Karpas-422 (cell line): ENCODE measurements at regions not wholly inside any gene's neighbourhood (a gene's known extent, or its start where the extent isn't known, plus 50 kb on each side); places are given as distances from the start of the nearest gene placed in this dataset.
A peak's percentile ranks its signal among the peaks of the same experiment; 100 is the strongest.
"Not testable (repeated sequence)": the region's sequence is repeated elsewhere in the genome, so short reads cannot be mapped to it uniquely, and the experiment has no call there.

ENCODE experiments used
- DNase-seq: peaks from one replicate; pipeline ENCODE4 v3.0.0-alpha.2; 2015
- H2AFZ ChIP-seq: fragments of 200-600 bp; sonication (generic); 2 replicates; pipeline ENCODE4 v1.6.1; 2014; ENCODE audit warnings: antibody characterized with exemption, low read length, mixed read lengths
- H3K27ac ChIP-seq: fragments of 200-600 bp; sonication (generic); 2 replicates; pipeline ENCODE4 v1.5.1; 2014; ENCODE audit warnings: mild to moderate bottlenecking, low read length, moderate library complexity
- H3K27me3 ChIP-seq: fragments of 200-600 bp; sonication (generic); 2 replicates; pipeline ENCODE4 v1.6.1; 2014; ENCODE audit warnings: low read length, mixed read lengths
- H3K36me3 ChIP-seq: fragments of 200-600 bp; sonication (generic); 2 replicates; pipeline ENCODE4 v1.6.1; 2014; ENCODE audit warnings: low read length, mixed read lengths; ENCODE audit not compliant: insufficient read depth
- H3K4me1 ChIP-seq: fragments of 200-600 bp; sonication (generic); 2 replicates; pipeline ENCODE4 v1.6.1; 2014; ENCODE audit warnings: mild to moderate bottlenecking, low read length, mixed read lengths
- H3K4me2 ChIP-seq: fragments of 200-600 bp; sonication (generic); 2 replicates; pipeline ENCODE4 v1.6.1; 2014; ENCODE audit warnings: low read length, low read depth, mild to moderate bottlenecking; ENCODE audit not compliant: poor library complexity, severe bottlenecking
- H3K4me3 ChIP-seq: fragments of 200-600 bp; sonication (generic); 2 replicates; pipeline ENCODE4 v1.5.1; 2014; ENCODE audit warnings: mild to moderate bottlenecking, antibody characterized with exemption, low read length, mixed read lengths
- H3K79me2 ChIP-seq: fragments of 200-600 bp; sonication (generic); 2 replicates; pipeline ENCODE4 v1.6.1; 2014; ENCODE audit warnings: mild to moderate bottlenecking, low read length, mixed read lengths
- H3K9ac ChIP-seq: fragments of 200-600 bp; sonication (generic); 2 replicates; pipeline ENCODE4 v1.6.0; 2014; ENCODE audit warnings: low read length
- H3K9me2 ChIP-seq: fragments of 200-600 bp; sonication (generic), shearing (Covaris generic); replicated peaks from 2 replicates; pipeline ENCODE4 v1.6.0; 2014; ENCODE audit warnings: mild to moderate bottlenecking, low read length, moderate library complexity; ENCODE audit not compliant: insufficient read depth
- H3K9me3 ChIP-seq: fragments of 300-700, 200-600 bp; sonication (generic); 2 replicates; pipeline ENCODE4 v1.6.1; 2014; ENCODE audit warnings: low read length, mixed read lengths
- H4K20me1 ChIP-seq: fragments of 200-600 bp; sonication (generic); 2 replicates; pipeline ENCODE4 v1.6.1; 2014; ENCODE audit warnings: mild to moderate bottlenecking, antibody characterized with exemption, low read length, low read depth; ENCODE audit not compliant: insufficient read depth

- no peaks in the 10 kb centered on the region for H3K79me2 ChIP-seq
- no peaks in the 10 kb centered on the region for H3K4me1 ChIP-seq
- no peak overlapping the region for H3K9ac ChIP-seq
- no peaks in the 10 kb centered on the region for H3K9me2 ChIP-seq
- no peaks in the 10 kb centered on the region for H4K20me1 ChIP-seq
- DNase-seq: no peak
- H2AFZ ChIP-seq: no peak overlapping the region
- no peak overlapping the region for H3K27ac ChIP-seq
- no peaks in the 10 kb centered on the region for H3K27me3 ChIP-seq
- no peaks in the 10 kb centered on the region for H3K9me3 ChIP-seq
- no peak overlapping the region for H3K4me3 ChIP-seq
- no peak overlapping the region for H3K4me2 ChIP-seq
- no peaks in the 10 kb centered on the region for H3K36me3 ChIP-seq
These were observed 99.1 kb upstream of the FOXN3 start for GRCh38 chr14:89516173-89516572.

GRCh38 chr14:89514601-89515000, 97.6 kb upstream of the FOXN3 start:
- H2AFZ ChIP-seq: no peak overlapping the region
- H3K27ac ChIP-seq: no peak overlapping the region
- H3K9me3 ChIP-seq: no peaks in the 10 kb centered on the region
- no peaks in the 10 kb centered on the region for H3K9me2 ChIP-seq
- no peak overlapping the region for H3K4me3 ChIP-seq
- H3K4me2 ChIP-seq: no peak overlapping the region
- H4K20me1 ChIP-seq: no peaks in the 10 kb centered on the region
- H3K4me1 ChIP-seq: peaks cover 8% of the 10 kb centered on the region
- no peaks in the 10 kb centered on the region for H3K79me2 ChIP-seq
- H3K36me3 ChIP-seq: no peaks in the 10 kb centered on the region
- no peak for DNase-seq
- H3K9ac ChIP-seq: no peak overlapping the region
- H3K27me3 ChIP-seq: no peaks in the 10 kb centered on the region

- H3K9ac ChIP-seq: peak overlapping the region; percentile 37; the same call in 1 of the 2 replicates
- H3K9me2 ChIP-seq: no peaks in the 10 kb centered on the region
- H3K4me1 ChIP-seq: peaks cover 8% of the 10 kb centered on the region
- no peak overlapping the region; the same call in 1 of the 2 replicates for H3K4me3 ChIP-seq
- no peak overlapping the region for H3K4me2 ChIP-seq
- no peaks in the 10 kb centered on the region for H3K36me3 ChIP-seq
- no peaks in the 10 kb centered on the region for H3K9me3 ChIP-seq
- no peak overlapping the region for H3K27ac ChIP-seq
- H2AFZ ChIP-seq: peak overlapping the region; percentile 88; the same call in 1 of the 2 replicates
- H4K20me1 ChIP-seq: no peaks in the 10 kb centered on the region
- no peaks in the 10 kb centered on the region for H3K79me2 ChIP-seq
- DNase-seq: no peak
- no peaks in the 10 kb centered on the region for H3K27me3 ChIP-seq
These were observed 92.9 kb upstream of the FOXN3 start for GRCh38 chr14:89509891-89510290.

GRCh38 chr14:89508863-89509262, 91.8 kb upstream of the FOXN3 start:
- Histone ChIP-seq H3K79me2 (no peaks in the 10 kb centered on the region), H3K36me3 (no peaks in the 10 kb centered on the region), H2AFZ (no peak overlapping the region), H3K4me3 (no peak overlapping the region), H3K4me1 (peaks cover 8% of the 10 kb centered on the region), H3K4me2 (no peak overlapping the region), H3K9me2 (no peaks in the 10 kb centered on the region), H3K9me3 (no peaks in the 10 kb centered on the region), H3K9ac (no peak overlapping the region), H4K20me1 (no peaks in the 10 kb centered on the region), H3K27me3 (no peaks in the 10 kb centered on the region), H3K27ac (no peak overlapping the region)
- no peak for DNase-seq

- H3K27me3 ChIP-seq: no peaks in the 10 kb centered on the region; the same call in 1 of the 2 replicates
- H3K4me2 ChIP-seq: no peak overlapping the region
- H3K4me1 ChIP-seq: peaks cover 15% of the 10 kb centered on the region
These were observed 91.0 kb upstream of the FOXN3 start for GRCh38 chr14:89507926-89508460.

DNA sequence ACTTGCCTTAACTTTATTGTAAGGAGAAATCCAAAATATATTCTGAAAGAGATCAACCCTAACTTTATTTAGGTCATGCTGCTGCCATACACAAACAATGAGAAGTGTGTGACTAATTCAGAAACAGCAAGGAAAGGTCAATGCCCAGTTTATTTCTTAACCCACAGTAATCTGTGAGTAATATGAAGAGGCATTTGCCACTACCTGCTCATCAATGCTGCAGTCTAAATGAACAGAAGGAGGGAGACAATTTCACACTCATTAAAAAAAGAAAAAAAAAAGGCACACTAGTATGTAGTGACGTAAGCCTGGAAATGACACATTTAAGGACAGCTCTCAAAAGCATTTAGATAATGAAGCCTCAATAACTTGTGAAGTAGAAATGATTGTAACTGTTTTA, 90.5 kb upstream of the FOXN3 start:
- no peak overlapping the region for H3K9ac ChIP-seq
- H3K27ac ChIP-seq: no peak overlapping the region
- no peak overlapping the region for H3K4me2 ChIP-seq
- no peak for DNase-seq
- H3K4me3 ChIP-seq: no peak overlapping the region
- H3K9me3 ChIP-seq: no peaks in the 10 kb centered on the region
- no peaks in the 10 kb centered on the region for H3K9me2 ChIP-seq
- H3K4me1 ChIP-seq: peaks cover 16% of the 10 kb centered on the region
- H3K27me3 ChIP-seq: no peaks in the 10 kb centered on the region; the same call in 1 of the 2 replicates
- H2AFZ ChIP-seq: no peak overlapping the region
- no peaks in the 10 kb centered on the region for H3K36me3 ChIP-seq
- no peaks in the 10 kb centered on the region for H4K20me1 ChIP-seq
- H3K79me2 ChIP-seq: no peaks in the 10 kb centered on the region

More at GRCh38 chr14:89507926-89508460, 91.0 kb upstream of the FOXN3 start:
- Histone ChIP-seq H3K9me3 (no peaks in the 10 kb centered on the region), H3K79me2 (no peaks in the 10 kb centered on the region), H2AFZ (no peak overlapping the region), H3K27ac (no peak overlapping the region), H3K9me2 (no peaks in the 10 kb centered on the region), H3K4me3 (no peak overlapping the region), H3K36me3 (no peaks in the 10 kb centered on the region), H3K9ac (no peak overlapping the region), H4K20me1 (no peaks in the 10 kb centered on the region)
- no peak for DNase-seq

GRCh38 chr14:89506891-89507452, 89.9 kb upstream of the FOXN3 start:
- not testable (repeated sequence) for H3K9me2 ChIP-seq, H3K4me3 ChIP-seq, H3K9me3 ChIP-seq, H3K4me2 ChIP-seq, DNase-seq, H4K20me1 ChIP-seq, H3K27ac ChIP-seq, H2AFZ ChIP-seq, H3K9ac ChIP-seq, H3K79me2 ChIP-seq, H3K27me3 ChIP-seq, H3K36me3 ChIP-seq
- peaks cover 16% of the 10 kb centered on the region for H3K4me1 ChIP-seq

GRCh38 chr14:89504602-89505313, 87.7 kb upstream of the FOXN3 start:
- Histone ChIP-seq H4K20me1 (no peaks in the 10 kb centered on the region), H3K27me3 (no peaks in the 10 kb centered on the region; the same call in 1 of the 2 replicates), H3K9ac (no peak overlapping the region), H3K79me2 (no peaks in the 10 kb centered on the region), H3K4me1 (peaks cover 8% of the 10 kb centered on the region), H3K9me2 (no peaks in the 10 kb centered on the region), H2AFZ (no peak overlapping the region), H3K36me3 (no peaks in the 10 kb centered on the region), H3K4me3 (no peak overlapping the region), H3K9me3 (no peaks in the 10 kb centered on the region), H3K4me2 (no peak overlapping the region), H3K27ac (no peak overlapping the region)
- DNase-seq: no peak
